ENCODE measurements at regions not wholly inside any gene's neighbourhood (a gene's known extent, or its start where the extent isn't known, plus 50 kb on each side); places are given as distances from the start of the nearest gene placed in this dataset.
"Not testable (repeated sequence)": the region's sequence is repeated elsewhere in the genome, so short reads cannot be mapped to it uniquely, and the experiment has no call there.

- no peak for DNase-seq
Observed at GRCh38 chr15:70241561-70242320, 144.0 kb upstream of the TLE3 start.

GRCh38 chr15:70240820-70241430 lies 143.2 kb upstream of the TLE3 start:
- DNase-seq: no peak

- no peak for DNase-seq
Observed at GRCh38 chr15:70240082-70240481, 142.4 kb upstream of the TLE3 start.

- no peak for DNase-seq
Observed at GRCh38 chr15:70238917-70239316, 141.2 kb upstream of the TLE3 start.

GRCh38 chr15:70237626-70238025 lies 139.9 kb upstream of the TLE3 start:
- no peak for DNase-seq

GRCh38 chr15:70236341-70237086 lies 138.8 kb upstream of the TLE3 start:
- no peak for DNase-seq

GRCh38 chr15:70235347-70235746 lies 137.6 kb upstream of the TLE3 start:
- no peak for DNase-seq

- peak; percentile 38 for DNase-seq
Observed at GRCh38 chr15:70234256-70234905, 136.7 kb upstream of the TLE3 start.

GRCh38 chr15:70231484-70231883 lies 133.8 kb upstream of the TLE3 start:
- DNase-seq: no peak

GRCh38 chr15:70227918-70228317 lies 130.2 kb upstream of the TLE3 start:
- DNase-seq: not testable (repeated sequence)

GRCh38 chr15:70227147-70227546 lies 129.4 kb upstream of the TLE3 start:
- DNase-seq: no peak

- no peak for DNase-seq
Observed at GRCh38 chr15:70226337-70226980, 128.7 kb upstream of the TLE3 start.

- no peak for DNase-seq
Observed at GRCh38 chr15:70225416-70225815, 127.7 kb upstream of the TLE3 start.

GRCh38 chr15:70222606-70223005 lies 124.9 kb upstream of the TLE3 start:
- no peak for DNase-seq

GRCh38 chr15:70220490-70221096 lies 122.9 kb upstream of the TLE3 start:
- DNase-seq: no peak

- DNase-seq: no peak
Observed at GRCh38 chr15:70219966-70220365, 122.2 kb upstream of the TLE3 start.

- no peak for DNase-seq
Observed at GRCh38 chr15:70219256-70219895, 121.7 kb upstream of the TLE3 start.

- no peak for DNase-seq
Observed at GRCh38 chr15:70217226-70218160, 119.8 kb upstream of the TLE3 start.

GRCh38 chr15:70215951-70216350 lies 118.2 kb upstream of the TLE3 start:
- no peak for DNase-seq

- DNase-seq: no peak
Observed at GRCh38 chr15:70214941-70215635, 117.4 kb upstream of the TLE3 start.
